Parathyroid adenoma (tissue), 2 donors: ENCODE measurements at regions not wholly inside any gene's neighbourhood (a gene's known extent, or its start where the extent isn't known, plus 50 kb on each side); places are given as distances from the start of the nearest gene placed in this dataset.

Experiments used
- H2AFZ ChIP-seq: fragments of 300-600 bp; sonication (generic); one replicate; pipeline ENCODE4 v1.7.0; 2017; ENCODE audit warnings: antibody characterized with exemption, mild to moderate bottlenecking
- H3K27ac ChIP-seq: fragments of 300-600 bp; sonication (generic); one replicate; pipeline ENCODE4 v1.7.0; 2017
- H3K27me3 ChIP-seq: fragments of 300-600 bp; sonication (generic); one replicate; pipeline ENCODE4 v1.7.0; 2017; ENCODE audit warnings: low read length; ENCODE audit not compliant: control insufficient read depth, insufficient read depth
- H3K36me3 ChIP-seq: fragments of 300-600 bp; sonication (generic); one replicate; pipeline ENCODE4 v1.7.0; 2017; ENCODE audit warnings: low read length; ENCODE audit not compliant: control insufficient read depth, insufficient read depth
- H3K4me1 ChIP-seq: fragments of 300-600 bp; sonication (generic); one replicate; pipeline ENCODE4 v1.7.0; 2017; ENCODE audit warnings: control low read depth
- H3K4me2 ChIP-seq: fragments of 300-600 bp; sonication (generic); one replicate; pipeline ENCODE4 v1.7.0; 2017; ENCODE audit warnings: low read length
- H3K4me3 ChIP-seq: fragments of 300-600 bp; sonication (generic); one replicate; pipeline ENCODE4 v1.7.0; 2017; ENCODE audit warnings: low read depth, low read length
- H3K79me2 ChIP-seq: fragments of 300-600 bp; sonication (generic); one replicate; pipeline ENCODE4 v1.7.0; 2017; ENCODE audit warnings: control low read depth
- H3K9ac ChIP-seq: fragments of 300-600 bp; sonication (generic); one replicate; pipeline ENCODE4 v1.7.0; 2017; ENCODE audit warnings: mild to moderate bottlenecking
- H3K9me3 ChIP-seq: fragments of 300-600 bp; sonication (generic); one replicate; pipeline ENCODE4 v1.7.0; 2017; ENCODE audit warnings: low read length; ENCODE audit not compliant: control insufficient read depth
- TF ChIP-seq, protein P1 (sequence below): fragments of 300-600 bp; sonication (generic); IDR thresholded peaks from one replicate; pipeline ENCODE4 v1.7.0; 2017; ENCODE audit warnings: antibody characterized with exemption, mild to moderate bottlenecking
- donor health status: primary hyperparathyroidism.

GRCh38 chr15:46420990-46421389 is 786.2 kb downstream of the SQOR start:
- Histone ChIP-seq H3K27ac (no peak overlapping the region), H2AFZ (no peak overlapping the region), H3K79me2 (no peaks in the 10 kb centered on the region), H3K27me3 (no peaks in the 10 kb centered on the region), H3K9me3 (no peaks in the 10 kb centered on the region), H3K4me2 (no peak overlapping the region), H3K9ac (no peak overlapping the region), H3K4me3 (no peak overlapping the region), H3K36me3 (no peaks in the 10 kb centered on the region), H3K4me1 (no peaks in the 10 kb centered on the region)
- TF ChIP-seq, protein P1, sequence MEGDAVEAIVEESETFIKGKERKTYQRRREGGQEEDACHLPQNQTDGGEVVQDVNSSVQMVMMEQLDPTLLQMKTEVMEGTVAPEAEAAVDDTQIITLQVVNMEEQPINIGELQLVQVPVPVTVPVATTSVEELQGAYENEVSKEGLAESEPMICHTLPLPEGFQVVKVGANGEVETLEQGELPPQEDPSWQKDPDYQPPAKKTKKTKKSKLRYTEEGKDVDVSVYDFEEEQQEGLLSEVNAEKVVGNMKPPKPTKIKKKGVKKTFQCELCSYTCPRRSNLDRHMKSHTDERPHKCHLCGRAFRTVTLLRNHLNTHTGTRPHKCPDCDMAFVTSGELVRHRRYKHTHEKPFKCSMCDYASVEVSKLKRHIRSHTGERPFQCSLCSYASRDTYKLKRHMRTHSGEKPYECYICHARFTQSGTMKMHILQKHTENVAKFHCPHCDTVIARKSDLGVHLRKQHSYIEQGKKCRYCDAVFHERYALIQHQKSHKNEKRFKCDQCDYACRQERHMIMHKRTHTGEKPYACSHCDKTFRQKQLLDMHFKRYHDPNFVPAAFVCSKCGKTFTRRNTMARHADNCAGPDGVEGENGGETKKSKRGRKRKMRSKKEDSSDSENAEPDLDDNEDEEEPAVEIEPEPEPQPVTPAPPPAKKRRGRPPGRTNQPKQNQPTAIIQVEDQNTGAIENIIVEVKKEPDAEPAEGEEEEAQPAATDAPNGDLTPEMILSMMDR: no peak

DNA sequence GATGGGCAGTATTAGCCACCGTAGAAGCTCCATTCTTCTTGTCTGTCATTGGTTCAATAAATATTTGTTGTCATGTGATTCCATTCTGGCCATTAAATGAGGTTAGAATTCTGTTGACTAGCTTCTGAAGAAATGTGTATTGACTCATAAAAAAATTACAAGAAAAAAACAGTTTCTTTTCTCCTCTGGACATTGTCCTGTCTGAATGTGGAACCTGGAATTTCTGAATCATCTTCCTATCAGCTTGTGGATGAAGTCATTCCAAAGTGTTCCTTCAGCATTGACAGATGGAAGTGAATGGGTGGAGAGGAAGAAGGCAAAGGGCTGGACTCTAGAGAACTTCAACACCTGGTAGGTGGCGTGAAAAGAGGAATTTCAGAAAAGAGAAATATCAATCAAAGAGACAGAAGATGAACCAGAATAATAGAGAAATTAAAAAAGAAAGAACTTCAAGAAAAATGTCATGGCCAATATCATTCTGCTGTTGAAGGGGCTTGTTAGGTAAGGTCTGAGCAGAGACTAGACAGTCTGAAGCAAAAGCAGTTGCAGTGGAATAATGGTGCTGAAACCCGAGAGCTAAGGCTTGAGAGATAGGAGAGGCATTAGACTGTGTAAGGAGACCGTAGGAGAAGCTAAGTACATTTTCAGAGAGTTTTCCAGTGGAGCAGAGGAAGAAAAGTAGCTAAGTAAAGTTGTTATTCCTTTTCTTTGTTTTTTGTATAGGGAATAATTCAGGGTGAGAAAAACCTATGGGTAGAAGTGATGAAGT is 806.6 kb downstream of the SQOR start:
- no peaks in the 10 kb centered on the region for H3K27me3 ChIP-seq
- no peaks in the 10 kb centered on the region for H3K4me1 ChIP-seq
- H3K36me3 ChIP-seq: no peaks in the 10 kb centered on the region
- no peak overlapping the region for H3K27ac ChIP-seq
- no peak overlapping the region for H2AFZ ChIP-seq
- no peaks in the 10 kb centered on the region for H3K79me2 ChIP-seq
- no peak overlapping the region for H3K4me2 ChIP-seq
- no peak overlapping the region for H3K9ac ChIP-seq
- TF ChIP-seq, protein P1: no peak
- no peak overlapping the region for H3K4me3 ChIP-seq
- H3K9me3 ChIP-seq: no peaks in the 10 kb centered on the region

- no peak overlapping the region for H2AFZ ChIP-seq
- no peaks in the 10 kb centered on the region for H3K27me3 ChIP-seq
- no peak overlapping the region for H3K4me2 ChIP-seq
- no peaks in the 10 kb centered on the region for H3K79me2 ChIP-seq
- H3K27ac ChIP-seq: no peak overlapping the region
- H3K4me3 ChIP-seq: no peak overlapping the region
- H3K9ac ChIP-seq: no peak overlapping the region
- no peaks in the 10 kb centered on the region for H3K36me3 ChIP-seq
- H3K9me3 ChIP-seq: no peaks in the 10 kb centered on the region
- H3K4me1 ChIP-seq: no peaks in the 10 kb centered on the region
- TF ChIP-seq, protein P1: no peak
Observed at GRCh38 chr15:46442184-46442583, 807.4 kb downstream of the SQOR start.

- Histone ChIP-seq H3K79me2 (no peaks in the 10 kb centered on the region), H2AFZ (no peak overlapping the region), H3K4me2 (no peak overlapping the region), H3K36me3 (no peaks in the 10 kb centered on the region), H3K9me3 (no peaks in the 10 kb centered on the region), H3K4me1 (no peaks in the 10 kb centered on the region), H3K27ac (no peak overlapping the region), H3K4me3 (no peak overlapping the region), H3K9ac (no peak overlapping the region), H3K27me3 (no peaks in the 10 kb centered on the region)
- TF ChIP-seq, protein P1: no peak
Observed at GRCh38 chr15:46442901-46443590, 808.2 kb downstream of the SQOR start.
